ENCODE measurements at regions not wholly inside any gene's neighbourhood (a gene's known extent, or its start where the extent isn't known, plus 50 kb on each side); places are given as distances from the start of the nearest gene placed in this dataset.

DNA sequence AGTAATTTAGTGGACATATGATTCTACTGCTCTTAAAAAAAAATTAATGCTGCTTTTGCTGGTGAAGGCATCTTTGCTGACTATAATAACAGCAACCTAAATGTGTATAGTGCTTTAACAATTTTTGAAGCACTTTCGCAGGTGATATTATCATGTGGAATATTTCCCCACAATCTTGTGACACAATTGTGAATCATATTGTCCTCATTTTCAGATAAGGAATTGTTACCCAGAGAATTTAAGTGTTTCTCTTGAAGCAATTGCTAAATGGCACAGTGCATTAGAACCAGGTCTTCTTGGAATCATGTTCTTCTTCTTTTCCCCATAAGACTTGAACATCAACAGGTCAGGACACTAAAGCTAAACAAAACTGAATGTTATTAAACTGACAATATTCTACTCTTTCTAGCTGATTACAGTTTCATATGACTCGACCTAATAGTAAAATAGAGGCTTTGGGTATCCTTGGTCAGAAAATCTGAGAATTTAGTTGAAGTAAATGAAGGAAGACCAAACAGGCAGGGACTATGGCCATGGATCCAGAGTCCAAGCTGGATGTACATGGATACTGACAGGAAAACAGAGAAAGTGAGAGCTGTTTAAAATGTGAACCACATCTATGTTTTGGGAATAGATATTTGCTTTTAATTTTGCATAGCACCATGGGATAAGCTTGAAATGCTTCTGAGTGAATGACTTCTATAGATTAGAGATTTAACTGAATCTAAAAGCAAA, 121.8 kb upstream of the SLC35B3 start:
- TF ChIP-seq, protein P1, sequence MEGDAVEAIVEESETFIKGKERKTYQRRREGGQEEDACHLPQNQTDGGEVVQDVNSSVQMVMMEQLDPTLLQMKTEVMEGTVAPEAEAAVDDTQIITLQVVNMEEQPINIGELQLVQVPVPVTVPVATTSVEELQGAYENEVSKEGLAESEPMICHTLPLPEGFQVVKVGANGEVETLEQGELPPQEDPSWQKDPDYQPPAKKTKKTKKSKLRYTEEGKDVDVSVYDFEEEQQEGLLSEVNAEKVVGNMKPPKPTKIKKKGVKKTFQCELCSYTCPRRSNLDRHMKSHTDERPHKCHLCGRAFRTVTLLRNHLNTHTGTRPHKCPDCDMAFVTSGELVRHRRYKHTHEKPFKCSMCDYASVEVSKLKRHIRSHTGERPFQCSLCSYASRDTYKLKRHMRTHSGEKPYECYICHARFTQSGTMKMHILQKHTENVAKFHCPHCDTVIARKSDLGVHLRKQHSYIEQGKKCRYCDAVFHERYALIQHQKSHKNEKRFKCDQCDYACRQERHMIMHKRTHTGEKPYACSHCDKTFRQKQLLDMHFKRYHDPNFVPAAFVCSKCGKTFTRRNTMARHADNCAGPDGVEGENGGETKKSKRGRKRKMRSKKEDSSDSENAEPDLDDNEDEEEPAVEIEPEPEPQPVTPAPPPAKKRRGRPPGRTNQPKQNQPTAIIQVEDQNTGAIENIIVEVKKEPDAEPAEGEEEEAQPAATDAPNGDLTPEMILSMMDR (IDR thresholded peaks at IDR 0.05): no peak
- no peak for TF ChIP-seq POLR2AphosphoS5 (IDR thresholded peaks at IDR 0.05; ENCODE audit: low read depth, low read length)
- TF ChIP-seq, protein P2, sequence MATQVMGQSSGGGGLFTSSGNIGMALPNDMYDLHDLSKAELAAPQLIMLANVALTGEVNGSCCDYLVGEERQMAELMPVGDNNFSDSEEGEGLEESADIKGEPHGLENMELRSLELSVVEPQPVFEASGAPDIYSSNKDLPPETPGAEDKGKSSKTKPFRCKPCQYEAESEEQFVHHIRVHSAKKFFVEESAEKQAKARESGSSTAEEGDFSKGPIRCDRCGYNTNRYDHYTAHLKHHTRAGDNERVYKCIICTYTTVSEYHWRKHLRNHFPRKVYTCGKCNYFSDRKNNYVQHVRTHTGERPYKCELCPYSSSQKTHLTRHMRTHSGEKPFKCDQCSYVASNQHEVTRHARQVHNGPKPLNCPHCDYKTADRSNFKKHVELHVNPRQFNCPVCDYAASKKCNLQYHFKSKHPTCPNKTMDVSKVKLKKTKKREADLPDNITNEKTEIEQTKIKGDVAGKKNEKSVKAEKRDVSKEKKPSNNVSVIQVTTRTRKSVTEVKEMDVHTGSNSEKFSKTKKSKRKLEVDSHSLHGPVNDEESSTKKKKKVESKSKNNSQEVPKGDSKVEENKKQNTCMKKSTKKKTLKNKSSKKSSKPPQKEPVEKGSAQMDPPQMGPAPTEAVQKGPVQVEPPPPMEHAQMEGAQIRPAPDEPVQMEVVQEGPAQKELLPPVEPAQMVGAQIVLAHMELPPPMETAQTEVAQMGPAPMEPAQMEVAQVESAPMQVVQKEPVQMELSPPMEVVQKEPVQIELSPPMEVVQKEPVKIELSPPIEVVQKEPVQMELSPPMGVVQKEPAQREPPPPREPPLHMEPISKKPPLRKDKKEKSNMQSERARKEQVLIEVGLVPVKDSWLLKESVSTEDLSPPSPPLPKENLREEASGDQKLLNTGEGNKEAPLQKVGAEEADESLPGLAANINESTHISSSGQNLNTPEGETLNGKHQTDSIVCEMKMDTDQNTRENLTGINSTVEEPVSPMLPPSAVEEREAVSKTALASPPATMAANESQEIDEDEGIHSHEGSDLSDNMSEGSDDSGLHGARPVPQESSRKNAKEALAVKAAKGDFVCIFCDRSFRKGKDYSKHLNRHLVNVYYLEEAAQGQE (IDR thresholded peaks at IDR 0.05; ENCODE audit: insufficient read depth in 1 of 2, low read depth in 2 of 2, low read length in 1 of 2): no peak

Measured in Panc1 (cell line).